Stimulated activated effector memory CD8-positive, alpha-beta T cell treated with anti-CD3 and anti-CD28 coated beads, Interleukin-12 subunit alpha, Interleukin-12 subunit beta, amount 100 ng/mL, for 72 hours (primary cell): ENCODE measurements at regions not wholly inside any gene's neighbourhood (a gene's known extent, or its start where the extent isn't known, plus 50 kb on each side); places are given as distances from the start of the nearest gene placed in this dataset.

ENCODE experiments used
- ATAC-seq: fragments of 150-1000 bp; cut with Tn5 transposase; 2 replicates; pipeline ENCODE4 v1.10.0; 2021
- DNase-seq, 2 donors: peaks; one replicate each; pipeline ENCODE4 v3.0.0; 2021 to 2022; ENCODE audit warnings: low spot score in 2 of 2
- H3K27ac Mint-ChIP-seq: one replicate; pipeline ENCODE4 v1.8.0; 2022; ENCODE audit warnings: mild to moderate bottlenecking, mixed read lengths
- H3K36me3 Mint-ChIP-seq: one replicate; pipeline ENCODE4 v1.8.0; 2022; ENCODE audit warnings: mild to moderate bottlenecking, mixed read lengths
- H3K4me1 Mint-ChIP-seq: one replicate; pipeline ENCODE4 v1.8.0; 2022; ENCODE audit warnings: mixed read lengths
- H3K4me3 Mint-ChIP-seq: one replicate; pipeline ENCODE4 v1.8.0; 2022; ENCODE audit warnings: mild to moderate bottlenecking, mixed read lengths
- H3K9me3 Mint-ChIP-seq: one replicate; pipeline ENCODE4 v1.8.0; 2022; ENCODE audit warnings: mixed read lengths

DNA sequence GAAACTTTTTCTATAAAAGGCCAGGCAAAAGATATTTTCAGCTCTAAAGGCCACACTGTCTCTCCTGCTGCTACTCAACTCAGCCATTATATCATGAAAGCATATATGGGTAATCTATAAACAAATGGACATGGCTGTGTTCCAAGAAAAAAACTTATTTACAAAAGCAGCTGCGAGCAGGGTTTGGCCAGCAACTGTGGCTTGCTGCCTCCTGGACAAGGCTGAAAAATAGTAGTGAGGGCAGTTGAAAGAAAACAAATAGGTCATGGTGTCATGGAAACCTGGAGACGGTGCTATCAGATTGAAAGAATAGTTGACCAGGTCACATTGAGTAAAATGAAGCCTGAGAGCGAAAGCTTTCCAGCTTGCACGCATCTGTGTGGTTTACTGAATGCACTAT, 89.2 kb upstream of the LRATD1 start:
- no peaks in the 10 kb centered on the region for H3K36me3 Mint-ChIP-seq
- H3K9me3 Mint-ChIP-seq, result peaks cover 16% of the 10 kb centered on the region
- H3K4me1 Mint-ChIP-seq, result no peaks in the 10 kb centered on the region
- H3K27ac Mint-ChIP-seq, result no peak overlapping the region
- H3K4me3 Mint-ChIP-seq, result no peak overlapping the region
- no peak for ATAC-seq
- no peak for DNase-seq

DNA sequence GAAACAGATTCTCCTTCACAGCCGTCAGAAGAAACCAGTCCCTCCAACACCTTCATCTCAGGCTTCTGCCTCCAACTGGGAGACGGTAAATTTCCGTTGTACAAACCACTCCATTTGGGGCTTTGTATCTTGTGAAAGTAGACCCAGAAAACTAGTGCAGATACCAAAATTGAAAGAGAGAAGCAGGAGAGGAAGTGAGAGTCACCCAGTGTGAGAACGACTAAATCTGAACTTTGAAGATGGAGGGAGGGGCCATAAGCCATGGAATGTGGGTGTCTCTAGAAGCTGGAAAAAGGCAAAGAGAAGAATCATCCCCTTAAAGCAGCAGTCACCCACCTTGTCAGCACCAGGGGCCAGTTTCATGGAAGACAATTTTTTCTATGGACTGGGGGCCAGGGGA, 88.3 kb upstream of the LRATD1 start:
- Mint-ChIP-seq H3K9me3 (peaks cover 16% of the 10 kb centered on the region), H3K4me3 (no peak overlapping the region), H3K4me1 (no peaks in the 10 kb centered on the region), H3K27ac (no peak overlapping the region), H3K36me3 (no peaks in the 10 kb centered on the region)
- DNase-seq (no peak), ATAC-seq (no peak)

DNA sequence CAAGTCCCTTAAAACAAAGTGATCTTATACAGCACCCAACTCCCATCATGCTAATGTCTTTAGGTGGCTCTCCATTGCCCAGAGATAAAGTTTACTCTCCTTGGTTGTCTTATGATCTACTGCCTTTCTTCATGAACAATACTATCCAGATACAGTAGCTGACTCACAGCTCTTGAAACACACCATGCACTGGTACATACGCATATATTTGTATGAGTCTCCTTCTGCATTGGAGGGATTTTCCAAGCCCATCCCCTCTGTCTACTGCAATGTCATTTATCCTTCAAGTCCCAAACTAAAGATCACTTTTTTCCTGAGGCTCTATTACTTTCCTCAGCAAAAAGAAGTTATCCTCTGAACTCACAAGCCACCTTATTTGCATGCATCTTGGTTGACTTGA, 84.7 kb upstream of the LRATD1 start:
- Mint-ChIP-seq H3K27ac (no peak overlapping the region), H3K4me1 (no peaks in the 10 kb centered on the region)

DNA sequence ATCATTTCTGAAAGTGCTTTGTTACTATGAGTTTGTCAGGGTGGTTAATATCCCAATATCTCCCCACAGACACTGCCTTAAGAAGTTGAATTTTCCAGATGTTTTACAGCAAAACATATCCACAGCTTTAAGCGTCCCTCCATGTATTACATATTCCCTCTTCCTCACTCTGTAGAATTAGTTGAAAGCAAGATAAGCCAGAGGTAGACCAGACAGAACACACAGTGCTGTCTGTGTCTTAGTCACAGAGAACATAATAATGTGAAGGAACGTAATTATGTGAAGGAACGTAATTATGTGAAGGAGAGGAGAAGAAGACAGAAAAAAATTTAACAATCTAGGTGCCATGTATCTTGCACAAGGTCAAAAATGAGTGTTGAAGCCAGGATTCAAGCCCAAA, 81.9 kb upstream of the LRATD1 start:
- H3K27ac Mint-ChIP-seq, result no peak overlapping the region
- ATAC-seq, result no peak
- no peaks in the 10 kb centered on the region for H3K36me3 Mint-ChIP-seq
- no peaks in the 10 kb centered on the region for H3K4me1 Mint-ChIP-seq
- DNase-seq, result no peak
- H3K4me3 Mint-ChIP-seq, result no peak overlapping the region
- H3K9me3 Mint-ChIP-seq, result no peaks in the 10 kb centered on the region

More for the DNA sequence above, 84.7 kb upstream of the LRATD1 start:
- DNase-seq (no peak), ATAC-seq (no peak)
- Mint-ChIP-seq H3K9me3 (peaks cover 6% of the 10 kb centered on the region), H3K36me3 (no peaks in the 10 kb centered on the region), H3K4me3 (no peak overlapping the region)

DNA sequence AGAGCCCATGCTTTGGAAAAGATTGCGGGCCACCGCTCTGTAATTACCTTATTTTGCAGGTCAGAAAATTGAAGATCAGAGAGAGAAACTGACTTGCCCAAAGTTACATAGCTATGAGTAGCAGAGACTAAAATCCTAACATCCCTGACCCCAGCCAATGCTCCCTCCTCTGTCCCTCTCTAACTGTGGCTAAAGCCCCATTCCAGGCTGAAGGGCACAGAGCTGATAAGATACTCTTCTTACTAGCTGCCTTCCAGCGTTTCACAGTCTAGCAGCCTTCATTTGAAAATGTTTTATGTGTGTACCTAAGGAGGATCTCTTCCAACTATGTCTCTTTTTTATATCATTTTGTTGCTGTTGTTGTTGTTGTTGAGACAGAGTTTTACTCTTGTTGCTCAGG, 81.4 kb upstream of the LRATD1 start:
- ATAC-seq (no peak), DNase-seq (no peak)
- Mint-ChIP-seq H3K4me3 (no peak overlapping the region), H3K9me3 (peaks cover 2% of the 10 kb centered on the region), H3K4me1 (no peaks in the 10 kb centered on the region), H3K27ac (no peak overlapping the region), H3K36me3 (no peaks in the 10 kb centered on the region)

DNA sequence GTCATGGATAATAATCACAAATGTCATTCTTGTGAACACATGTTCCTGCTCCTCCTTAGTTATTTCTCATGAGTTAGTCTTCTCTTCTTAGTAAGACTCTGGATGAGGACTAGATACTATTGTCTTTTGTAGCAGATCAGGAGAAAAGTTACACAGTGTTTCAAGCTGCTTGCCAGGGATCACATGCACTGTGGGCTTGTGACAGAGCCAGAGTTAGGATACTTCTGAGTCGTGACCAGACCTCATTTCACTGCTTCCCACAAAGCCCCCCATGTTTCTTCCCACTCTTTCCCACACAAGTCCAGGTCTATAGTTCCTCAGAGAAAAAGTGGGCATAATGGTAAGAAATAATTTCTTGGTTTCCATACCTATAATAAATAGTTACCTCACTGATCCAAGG, 80.2 kb upstream of the LRATD1 start:
- H3K9me3 Mint-ChIP-seq, result peaks cover 2% of the 10 kb centered on the region
- ATAC-seq (no peak), DNase-seq (no peak)
- H3K36me3 Mint-ChIP-seq, result no peaks in the 10 kb centered on the region
- H3K4me3 Mint-ChIP-seq, result no peak overlapping the region
- H3K4me1 Mint-ChIP-seq, result no peaks in the 10 kb centered on the region
- no peak overlapping the region for H3K27ac Mint-ChIP-seq

DNA sequence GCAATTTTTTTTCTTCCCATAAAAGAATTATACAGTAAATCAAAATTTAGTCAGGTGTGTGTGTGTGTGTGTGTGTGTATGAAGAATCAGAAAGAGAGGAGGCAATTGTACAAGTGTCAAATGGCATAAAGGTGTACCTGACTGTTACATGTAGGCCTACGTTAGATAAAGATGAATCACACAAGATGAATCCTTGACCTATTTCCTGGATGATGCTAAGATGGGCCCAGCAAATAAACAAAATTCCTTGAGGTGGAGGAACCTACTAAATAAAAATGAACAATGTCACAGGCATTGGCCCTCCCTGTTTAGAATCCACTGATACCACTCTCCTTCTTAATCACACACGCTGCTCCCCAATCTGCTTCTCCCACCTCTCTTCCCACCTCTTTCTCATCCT, 79.7 kb upstream of the LRATD1 start:
- Mint-ChIP-seq H3K4me3 (no peak overlapping the region), H3K9me3 (peaks cover 2% of the 10 kb centered on the region), H3K36me3 (no peaks in the 10 kb centered on the region), H3K27ac (no peak overlapping the region), H3K4me1 (no peaks in the 10 kb centered on the region)
- ATAC-seq (no peak), DNase-seq (no peak)

DNA sequence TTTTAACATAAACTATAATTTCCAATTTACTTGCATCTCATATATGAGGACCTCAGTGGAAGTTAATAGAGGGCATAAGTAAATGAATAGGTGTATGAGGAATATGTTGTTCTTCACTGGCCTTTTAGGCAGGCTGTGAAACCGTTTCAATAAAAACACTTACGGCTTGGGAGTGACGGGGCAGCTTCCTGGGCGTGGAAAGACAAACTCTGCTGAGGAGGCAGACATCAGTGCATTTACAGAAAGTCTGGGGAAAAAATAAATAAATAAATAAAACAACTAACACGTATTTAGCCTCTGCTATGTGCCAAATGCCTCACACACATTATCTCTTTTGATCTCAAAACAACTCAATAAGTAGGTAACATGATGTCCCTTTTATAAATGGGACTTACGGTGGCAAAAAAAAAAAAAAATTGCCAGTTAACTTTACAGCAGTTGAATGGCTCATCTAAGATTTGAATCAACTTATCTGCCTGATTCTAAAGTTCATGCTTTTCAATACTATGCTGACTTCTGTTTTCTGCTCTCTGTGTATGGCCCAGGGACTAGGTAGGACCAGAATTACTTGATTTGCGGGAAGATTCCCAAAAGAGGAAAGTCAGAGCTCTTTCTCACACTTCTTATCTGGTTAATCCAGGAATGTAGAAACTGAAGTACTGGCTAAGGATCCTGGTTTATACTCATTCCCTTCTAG, 77.5 kb upstream of the LRATD1 start:
- peaks cover 2% of the 10 kb centered on the region for H3K9me3 Mint-ChIP-seq
- H3K36me3 Mint-ChIP-seq, result no peaks in the 10 kb centered on the region
- H3K27ac Mint-ChIP-seq, result no peak overlapping the region
- H3K4me3 Mint-ChIP-seq, result no peak overlapping the region
- DNase-seq (no peak), ATAC-seq (no peak)
- H3K4me1 Mint-ChIP-seq, result no peaks in the 10 kb centered on the region

DNA sequence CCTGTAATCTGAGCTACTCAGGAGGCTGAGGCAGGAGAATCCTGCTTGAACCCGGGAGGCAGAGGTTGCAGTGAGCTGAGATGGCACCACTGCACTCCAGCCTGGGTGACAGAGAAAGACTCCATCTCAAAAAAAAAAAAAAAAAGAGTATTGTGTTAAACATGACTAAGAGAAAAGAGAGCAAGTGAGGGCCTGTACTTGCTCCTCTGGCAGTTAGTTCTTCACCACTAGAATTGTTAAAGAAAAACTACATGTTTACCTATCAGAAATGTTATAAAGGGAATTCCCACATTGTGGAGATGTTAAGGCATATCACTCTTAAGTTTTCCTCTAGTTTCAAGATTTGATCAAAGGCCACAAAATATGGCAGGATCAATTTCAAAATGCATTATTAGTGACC, 75.4 kb upstream of the LRATD1 start:
- ATAC-seq (no peak), DNase-seq (no peak)
- H3K4me3 Mint-ChIP-seq, result no peak overlapping the region
- no peaks in the 10 kb centered on the region for H3K4me1 Mint-ChIP-seq
- H3K27ac Mint-ChIP-seq, result no peak overlapping the region
- H3K9me3 Mint-ChIP-seq, result peaks cover 2% of the 10 kb centered on the region
- H3K36me3 Mint-ChIP-seq, result no peaks in the 10 kb centered on the region

DNA sequence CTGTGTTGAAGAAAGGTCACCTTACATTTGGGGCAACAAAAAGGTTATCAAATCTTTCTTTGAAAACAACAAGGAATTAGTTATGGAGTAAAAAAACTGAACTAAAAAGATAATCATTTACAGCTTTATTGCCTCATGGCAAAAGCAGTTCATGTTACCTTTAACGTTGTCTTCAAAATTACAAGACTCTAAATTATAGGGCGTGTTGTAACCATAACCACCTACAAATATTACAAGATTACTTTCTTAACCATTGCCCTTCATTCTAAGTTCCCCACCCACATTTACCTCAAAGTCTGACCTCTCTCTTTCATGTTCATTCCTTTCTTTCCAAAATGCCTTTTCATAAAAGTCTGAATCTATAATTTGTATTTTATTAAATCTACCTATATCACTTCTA, 74.6 kb upstream of the LRATD1 start:
- Mint-ChIP-seq H3K4me3 (no peak overlapping the region), H3K4me1 (no peaks in the 10 kb centered on the region), H3K36me3 (no peaks in the 10 kb centered on the region), H3K9me3 (peaks cover 2% of the 10 kb centered on the region), H3K27ac (no peak overlapping the region)
- ATAC-seq (no peak), DNase-seq (no peak)

DNA sequence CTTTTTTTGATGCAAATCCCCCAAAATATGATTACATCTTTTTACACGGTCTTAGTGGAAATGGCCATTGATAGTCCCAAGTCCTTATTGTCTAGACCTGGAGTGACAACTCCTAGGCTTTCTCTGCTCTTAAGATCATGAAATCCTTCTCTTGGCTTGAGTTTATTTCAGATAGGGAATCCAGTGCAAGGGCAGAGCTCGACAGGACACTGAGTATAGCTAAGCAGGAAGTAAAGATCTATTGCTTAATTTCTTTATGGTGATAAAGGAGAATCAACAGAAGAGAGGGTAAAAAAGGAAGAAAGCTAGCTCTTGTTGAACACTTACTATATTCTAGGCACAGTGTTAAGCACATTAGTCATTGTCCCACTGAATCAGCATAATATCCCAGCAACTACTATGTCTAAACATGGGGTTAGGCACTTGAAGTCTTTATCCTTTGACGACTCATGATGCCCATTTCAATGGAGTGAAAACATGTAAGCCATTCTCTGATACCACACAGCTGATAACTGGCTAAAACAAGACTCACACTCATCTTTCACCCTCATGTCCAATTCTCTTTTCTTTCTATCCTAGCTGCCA, 74.1 kb upstream of the LRATD1 start:
- H3K9me3 Mint-ChIP-seq, result peaks cover 2% of the 10 kb centered on the region
- DNase-seq, result no peak
- ATAC-seq, result no peak
- no peaks in the 10 kb centered on the region for H3K4me1 Mint-ChIP-seq
- no peaks in the 10 kb centered on the region for H3K36me3 Mint-ChIP-seq
- no peak overlapping the region for H3K4me3 Mint-ChIP-seq
- no peak overlapping the region for H3K27ac Mint-ChIP-seq

DNA sequence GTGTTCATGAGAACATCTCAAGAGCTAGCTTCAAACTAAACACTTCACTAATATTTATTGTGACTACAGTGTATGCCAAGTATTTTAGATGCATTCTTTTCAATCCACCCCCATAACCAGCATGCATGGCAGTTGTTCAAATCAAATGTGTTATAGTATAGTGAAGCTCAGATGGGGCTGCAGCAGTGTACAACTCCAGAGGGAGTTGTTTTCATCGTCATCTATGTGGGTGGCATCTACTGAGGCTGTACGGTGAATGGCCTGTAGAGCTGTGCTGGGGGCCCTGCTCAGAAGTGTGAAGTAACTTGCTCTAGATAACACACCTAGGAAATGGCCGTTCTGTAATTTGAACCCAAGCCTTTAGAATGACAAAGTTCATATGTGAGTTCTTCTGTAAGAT, 71.8 kb upstream of the LRATD1 start:
- H3K4me3 Mint-ChIP-seq, result no peak overlapping the region
- ATAC-seq (no peak), DNase-seq (no peak)
- H3K4me1 Mint-ChIP-seq, result no peaks in the 10 kb centered on the region
- H3K9me3 Mint-ChIP-seq, result peaks cover 5% of the 10 kb centered on the region
- H3K36me3 Mint-ChIP-seq, result no peaks in the 10 kb centered on the region
- no peak overlapping the region for H3K27ac Mint-ChIP-seq

DNA sequence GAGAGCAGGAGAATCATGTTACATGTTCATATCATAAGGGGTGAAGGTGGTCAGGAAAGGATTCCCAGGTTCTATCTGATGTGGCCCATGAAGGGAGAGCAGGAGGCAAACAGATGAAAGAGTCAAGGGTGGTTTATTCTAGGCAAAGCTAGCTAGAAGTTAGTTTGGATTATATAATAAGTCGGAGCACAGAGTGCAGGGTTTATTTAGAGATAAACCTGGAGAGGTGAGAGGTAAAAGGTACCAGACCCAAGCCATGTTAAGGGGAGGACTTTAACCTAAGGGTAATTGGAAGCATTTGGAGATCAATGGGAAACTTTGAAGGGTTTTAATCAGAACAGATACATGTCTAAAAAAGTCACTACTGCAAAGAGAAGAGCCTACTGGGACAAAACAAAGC, 69.2 kb upstream of the LRATD1 start:
- Mint-ChIP-seq H3K27ac (no peak overlapping the region), H3K36me3 (no peaks in the 10 kb centered on the region), H3K4me3 (no peak overlapping the region), H3K4me1 (no peaks in the 10 kb centered on the region), H3K9me3 (peaks cover 2% of the 10 kb centered on the region)
- no peak for DNase-seq
- ATAC-seq, result no peak

DNA sequence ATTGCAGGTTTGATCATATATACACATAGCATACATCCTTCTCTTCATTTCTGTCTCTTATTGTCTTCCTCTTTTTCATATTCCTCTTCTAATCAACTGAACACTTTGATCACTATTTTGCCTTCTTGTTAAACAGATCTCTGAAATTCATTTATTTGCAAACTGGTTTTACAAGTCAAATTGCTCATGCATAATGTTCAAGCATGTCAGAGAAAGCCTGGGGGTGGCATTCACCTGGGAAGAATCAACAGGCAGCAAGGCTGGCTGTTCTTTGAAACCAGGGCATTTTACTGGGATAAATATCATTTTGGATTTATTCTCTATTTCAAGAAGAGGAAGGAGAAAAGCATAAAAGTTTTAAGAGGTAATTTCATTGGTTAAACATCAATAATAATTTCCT, 66.9 kb upstream of the LRATD1 start:
- Mint-ChIP-seq H3K36me3 (no peaks in the 10 kb centered on the region), H3K27ac (no peak overlapping the region), H3K9me3 (peaks cover 5% of the 10 kb centered on the region), H3K4me1 (no peaks in the 10 kb centered on the region), H3K4me3 (no peak overlapping the region)
- ATAC-seq, result no peak
- no peak for DNase-seq

DNA sequence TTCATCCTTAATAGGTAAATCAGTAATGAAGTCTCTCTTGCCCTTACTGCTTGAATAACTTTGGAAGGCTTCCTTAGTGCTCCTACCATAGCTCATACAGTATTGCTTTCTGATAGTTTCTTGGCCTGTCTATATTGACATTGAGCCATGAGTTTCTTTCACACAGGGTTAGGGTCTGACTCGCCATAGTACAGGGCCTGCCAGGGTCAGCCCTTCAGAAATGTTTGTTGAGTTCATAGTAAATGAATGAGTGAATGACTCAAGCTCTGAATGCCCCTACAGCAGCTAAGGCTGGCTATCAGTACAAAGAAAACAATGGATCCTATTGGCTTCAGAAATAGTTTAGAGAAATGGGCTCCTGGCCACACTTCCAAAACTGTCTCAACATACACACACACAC, 65.0 kb upstream of the LRATD1 start:
- Mint-ChIP-seq H3K9me3 (peaks cover 5% of the 10 kb centered on the region), H3K36me3 (no peaks in the 10 kb centered on the region), H3K27ac (no peak overlapping the region), H3K4me3 (no peak overlapping the region), H3K4me1 (no peaks in the 10 kb centered on the region)
- no peak for ATAC-seq
- no peak for DNase-seq

DNA sequence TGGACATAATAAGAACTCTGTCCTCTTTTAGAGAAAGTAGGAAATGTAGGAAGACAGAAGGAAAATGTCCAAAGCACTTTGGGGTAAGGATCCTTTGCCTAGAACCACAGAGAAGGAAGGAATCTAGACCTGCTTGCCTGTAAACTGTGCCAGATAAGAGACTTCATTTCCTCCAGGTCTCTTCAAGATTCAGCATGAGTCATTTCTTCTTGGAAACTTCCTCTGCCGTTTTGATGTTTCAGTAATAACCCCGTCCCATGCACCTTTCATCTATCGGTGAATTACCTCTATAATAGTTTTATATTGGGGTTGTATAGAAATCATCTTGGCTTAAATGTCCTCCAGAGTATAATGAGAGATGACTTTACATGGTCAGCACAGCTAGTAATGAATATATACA, 63.2 kb upstream of the LRATD1 start:
- H3K4me1 Mint-ChIP-seq, result no peaks in the 10 kb centered on the region
- H3K9me3 Mint-ChIP-seq, result peaks cover 5% of the 10 kb centered on the region

DNA sequence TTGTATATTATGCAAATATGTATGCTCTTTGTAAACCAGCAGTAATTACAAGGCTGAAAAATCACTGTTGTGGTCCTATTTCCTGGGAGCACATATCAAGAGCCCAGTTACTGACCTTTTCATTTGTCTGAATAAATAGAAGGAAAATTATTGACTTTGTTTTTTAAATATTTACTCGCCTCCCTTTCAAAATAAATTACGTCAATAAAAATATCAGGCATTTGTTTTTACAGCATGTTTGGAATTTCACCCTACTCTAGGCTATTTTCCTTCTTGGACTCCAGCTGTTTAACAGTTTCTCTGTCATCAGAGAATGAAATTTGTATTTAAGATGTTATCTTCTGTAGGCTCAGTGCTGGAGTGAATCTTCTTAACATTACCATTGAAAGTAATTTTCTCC, 59.9 kb upstream of the LRATD1 start:
- H3K27ac Mint-ChIP-seq, result no peak overlapping the region
- no peaks in the 10 kb centered on the region for H3K36me3 Mint-ChIP-seq
- peaks cover 3% of the 10 kb centered on the region for H3K9me3 Mint-ChIP-seq
- DNase-seq (no peak), ATAC-seq (no peak)
- H3K4me1 Mint-ChIP-seq, result no peaks in the 10 kb centered on the region
- no peak overlapping the region for H3K4me3 Mint-ChIP-seq

More for the DNA sequence above, 63.2 kb upstream of the LRATD1 start:
- Mint-ChIP-seq H3K27ac (no peak overlapping the region), H3K36me3 (no peaks in the 10 kb centered on the region), H3K4me3 (no peak overlapping the region)
- no peak for ATAC-seq
- no peak for DNase-seq
